GM18861 (cell line): ENCODE measurements at regions not wholly inside any gene's neighbourhood (a gene's known extent, or its start where the extent isn't known, plus 50 kb on each side); places are given as distances from the start of the nearest gene placed in this dataset.
"Not testable (repeated sequence)": the region's sequence is repeated elsewhere in the genome, so short reads cannot be mapped to it uniquely, and the experiment has no call there.

Experiments used
- ATAC-seq: cut with Tn5 transposase; IDR thresholded peaks from one replicate; pipeline ENCODE4 v1.9.1; 2021; ENCODE audit not compliant: unreplicated experiment

DNA sequence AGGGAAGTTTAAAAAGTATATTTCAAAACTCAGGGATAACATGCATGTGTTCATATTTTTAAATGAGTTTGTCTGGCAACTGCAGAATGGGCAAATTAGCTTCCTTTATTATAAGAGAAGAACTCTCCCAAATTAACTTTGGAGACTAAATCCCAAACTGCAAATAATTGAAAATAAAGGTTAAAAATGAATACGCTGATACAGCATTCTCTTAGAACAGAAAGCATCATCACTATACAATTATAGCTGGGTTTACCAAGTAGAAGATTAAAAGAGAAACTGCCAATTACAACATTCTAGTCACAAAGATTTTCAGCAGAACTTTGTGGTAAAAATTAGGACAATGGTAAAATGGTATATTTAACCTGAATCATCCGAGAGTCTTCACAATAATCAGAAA is 73.3 kb downstream of the OLFM4 start:
- no peak for ATAC-seq

- ATAC-seq = no peak
Measured at GRCh38 chr13:53104136-53104535, 75.5 kb downstream of the OLFM4 start.

DNA sequence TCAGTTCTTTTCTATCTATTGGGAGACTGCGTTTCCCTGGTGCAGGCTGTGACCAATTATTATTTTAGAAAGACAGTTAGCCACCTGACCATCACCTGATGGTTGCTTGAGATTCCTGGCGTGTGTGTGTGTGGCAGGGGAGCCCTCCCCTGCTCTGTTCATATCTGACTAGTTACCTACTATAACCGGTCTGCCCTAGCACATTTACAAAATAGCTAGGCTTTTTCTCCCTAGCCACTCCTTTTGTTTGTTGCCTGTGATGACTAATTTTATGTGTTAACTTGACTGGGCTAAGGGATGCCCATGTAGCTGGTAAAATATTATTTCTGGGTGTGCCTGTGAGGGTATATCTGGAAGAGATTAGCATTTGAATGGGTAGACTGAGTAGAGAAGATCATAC is 76.9 kb downstream of the OLFM4 start:
- ATAC-seq = no peak

- no peak for ATAC-seq
Measured at GRCh38 chr13:53105890-53106289, 77.3 kb downstream of the OLFM4 start.

- no peak for ATAC-seq
Measured at GRCh38 chr13:53110181-53110580, 81.6 kb downstream of the OLFM4 start.

- no peak for ATAC-seq
Measured at GRCh38 chr13:53110614-53111013, 82.0 kb downstream of the OLFM4 start.

DNA sequence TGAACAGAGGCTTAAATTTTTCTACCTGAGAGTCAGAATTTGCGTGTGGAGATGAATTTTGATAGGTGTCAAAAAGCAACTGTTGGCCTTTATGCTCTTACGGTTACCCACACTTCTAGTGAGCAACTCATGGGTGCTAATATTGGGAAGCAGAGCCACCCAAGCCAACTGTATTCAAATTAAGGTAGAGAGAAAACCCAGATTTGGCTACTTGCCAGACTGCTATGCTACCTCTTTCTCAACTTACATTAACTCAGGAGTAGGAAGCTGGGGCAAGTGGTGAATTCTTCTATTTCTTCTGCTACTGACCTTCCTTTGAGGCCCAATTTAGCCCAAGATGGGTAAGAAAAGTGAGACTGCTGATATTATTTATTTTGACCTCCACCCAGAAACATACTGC is 83.9 kb downstream of the OLFM4 start:
- ATAC-seq = no peak

DNA sequence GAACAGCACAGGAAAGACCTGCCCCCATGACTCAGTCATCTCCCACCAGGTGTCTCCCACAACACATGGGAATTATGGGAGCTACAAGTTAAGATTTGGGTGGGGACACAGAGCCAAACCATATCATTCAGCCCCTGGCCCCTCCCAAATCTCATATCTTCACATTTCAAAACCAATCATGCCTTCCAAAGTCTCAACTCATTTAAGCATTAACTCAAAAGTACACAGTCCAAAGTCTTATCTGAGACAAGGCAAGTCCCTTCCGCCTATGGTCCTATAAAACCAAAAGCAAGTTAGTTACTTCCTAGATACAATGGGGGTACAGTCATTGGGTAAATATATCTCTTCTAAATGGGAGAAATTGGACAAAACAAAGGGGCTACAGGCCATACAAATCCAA is 88.4 kb downstream of the OLFM4 start:
- not testable (repeated sequence) for ATAC-seq

GRCh38 chr13:53121131-53121773 is 92.6 kb downstream of the OLFM4 start:
- no peak for ATAC-seq

- ATAC-seq = no peak
Measured at GRCh38 chr13:53121919-53122318, 93.3 kb downstream of the OLFM4 start.

DNA sequence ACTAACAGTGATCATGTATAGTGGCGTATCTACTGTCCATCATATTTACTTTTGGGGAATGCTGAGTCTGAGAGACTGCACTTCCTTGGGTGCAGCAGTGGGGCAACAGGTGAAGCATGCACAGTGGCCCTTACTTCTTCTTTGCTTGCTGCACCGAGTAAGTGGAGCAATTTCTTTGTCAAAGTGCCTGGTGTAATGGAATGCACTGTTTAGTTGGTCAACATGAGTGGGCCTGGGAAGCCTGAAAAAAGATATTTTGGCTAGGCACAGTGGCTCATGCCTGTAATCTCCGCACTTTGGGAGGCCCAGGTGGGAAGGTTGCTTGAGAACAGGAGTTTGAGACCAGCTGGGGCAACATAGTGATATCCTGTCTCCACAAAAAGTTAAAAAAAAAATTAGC is 94.9 kb downstream of the OLFM4 start:
- no peak for ATAC-seq

DNA sequence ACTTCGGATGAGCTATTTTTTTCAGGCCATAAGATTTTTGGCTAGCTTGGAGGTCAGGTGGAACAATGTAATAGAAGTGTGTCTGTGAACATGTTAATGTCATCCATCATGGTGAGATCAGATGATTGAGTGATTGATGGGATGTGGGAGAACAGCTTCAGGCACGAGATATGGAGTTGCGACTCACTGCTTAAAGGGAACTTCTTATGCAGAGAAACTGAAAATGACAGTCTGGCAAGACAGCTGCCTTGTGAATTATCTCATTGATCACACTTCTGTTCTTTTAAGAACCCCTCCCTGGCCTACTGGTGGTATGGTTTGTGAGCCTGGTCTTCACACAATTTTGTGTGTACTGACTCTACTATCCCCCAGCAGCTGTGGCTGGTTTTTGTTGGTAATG is 96.0 kb downstream of the OLFM4 start:
- no peak for ATAC-seq

DNA sequence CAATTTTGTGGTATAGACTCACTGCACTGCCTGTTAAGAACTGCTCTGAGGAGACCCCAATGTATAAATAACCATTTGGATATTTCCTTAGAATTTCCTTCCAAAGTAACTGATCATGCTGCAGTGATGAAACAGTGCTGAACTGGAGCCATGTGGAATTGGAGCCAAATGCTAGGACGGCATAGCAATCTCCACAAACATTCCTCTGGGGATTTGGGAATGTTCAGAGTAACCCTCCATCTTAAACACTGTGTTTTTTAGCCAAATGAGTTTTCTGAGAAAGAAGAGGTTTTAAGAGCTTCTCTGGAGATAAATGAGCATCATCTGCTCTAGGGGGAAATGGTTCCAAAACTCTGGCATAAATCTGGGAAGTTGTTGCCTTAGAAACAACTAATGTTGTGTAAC is 98.2 kb downstream of the OLFM4 start:
- no peak for ATAC-seq

DNA sequence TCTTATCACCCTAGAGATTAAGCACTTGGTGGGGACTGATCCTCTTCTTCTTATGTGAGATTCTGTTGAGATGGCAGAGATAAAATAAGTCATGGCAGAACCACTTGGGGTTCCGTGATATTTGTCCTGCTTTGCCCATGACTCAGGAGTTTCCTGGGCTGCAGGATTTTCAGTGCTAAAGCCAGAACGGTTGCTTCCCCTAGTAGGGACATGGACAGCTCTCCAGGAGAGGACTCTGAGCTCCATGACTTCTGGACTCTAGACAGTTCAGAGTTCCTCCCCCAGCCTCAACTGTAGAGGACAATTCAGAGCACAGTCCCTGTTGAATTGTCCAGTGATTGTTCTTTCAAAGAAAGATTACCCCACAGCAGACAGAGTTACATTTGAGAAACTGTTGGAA is 98.8 kb downstream of the OLFM4 start:
- ATAC-seq = no peak

GRCh38 chr13:53129864-53130393 is 101.3 kb downstream of the OLFM4 start:
- no peak for ATAC-seq

DNA sequence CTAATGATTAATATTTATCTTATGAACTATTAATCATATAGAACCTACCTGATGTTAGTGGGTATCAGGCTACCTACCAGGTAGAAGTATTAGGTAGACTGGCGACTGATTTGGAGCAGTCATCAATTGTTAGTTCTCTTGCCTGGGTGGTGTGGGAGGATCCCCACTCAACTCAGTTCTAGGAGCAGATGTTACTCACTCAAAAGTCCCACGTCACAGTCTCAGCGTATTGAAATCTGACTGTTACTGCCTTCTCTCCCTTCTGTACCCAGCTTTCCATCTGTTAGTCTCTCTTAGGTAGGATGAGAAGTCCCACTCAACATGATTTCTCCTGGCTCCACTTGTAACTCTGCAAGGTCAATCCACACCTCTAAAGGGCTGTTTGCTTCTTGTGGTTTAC is 102.7 kb downstream of the OLFM4 start:
- ATAC-seq = no peak

- ATAC-seq = no peak
Measured at GRCh38 chr13:53135301-53135700, 106.7 kb downstream of the OLFM4 start.

GRCh38 chr13:53136554-53137215 is 108.1 kb downstream of the OLFM4 start:
- ATAC-seq = no peak

DNA sequence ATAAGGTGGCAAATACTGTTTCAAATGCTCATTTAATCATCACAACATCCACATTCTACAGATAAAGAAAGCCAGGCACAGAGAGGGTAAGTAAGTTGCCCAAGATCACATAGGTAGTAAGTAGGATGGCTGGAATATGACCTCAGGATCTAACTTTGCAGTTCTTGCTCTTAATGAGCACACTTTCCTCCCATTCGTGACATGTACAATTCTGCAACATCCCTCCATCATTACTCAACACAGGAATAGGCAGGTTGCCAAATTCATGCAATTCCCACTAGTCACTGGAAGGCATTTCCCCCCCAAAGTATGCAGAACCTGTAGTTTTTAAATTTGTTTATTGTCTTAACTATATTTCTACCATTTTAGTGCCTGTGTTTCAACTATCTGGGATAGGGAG is 109.2 kb downstream of the OLFM4 start:
- no peak for ATAC-seq

GRCh38 chr13:53138376-53139036 is 109.9 kb downstream of the OLFM4 start:
- ATAC-seq = no peak

- ATAC-seq = no peak
Measured at GRCh38 chr13:53141336-53141735, 112.7 kb downstream of the OLFM4 start.

GRCh38 chr13:53142306-53142705 is 113.7 kb downstream of the OLFM4 start:
- no peak for ATAC-seq
